ENCODE measurements at regions not wholly inside any gene's neighbourhood (a gene's known extent, or its start where the extent isn't known, plus 50 kb on each side); places are given as distances from the start of the nearest gene placed in this dataset.

- no peak for TF ChIP-seq CTCF (IDR thresholded peaks at IDR 0.05)
- no peak for TF ChIP-seq POLR2A (IDR thresholded peaks at IDR 0.05)
These were observed 400.9 kb upstream of the MEF2C start for GRCh38 chr5:89283728-89284493.
